SK-N-SH treated with all-trans-retinoic acid at 6 μM for 48 hours (cell line): ENCODE measurements at regions not wholly inside any gene's neighbourhood (a gene's known extent, or its start where the extent isn't known, plus 50 kb on each side); places are given as distances from the start of the nearest gene placed in this dataset.
A peak's percentile ranks its signal among the peaks of the same experiment; 100 is the strongest.
"Not testable (repeated sequence)": the region's sequence is repeated elsewhere in the genome, so short reads cannot be mapped to it uniquely, and the experiment has no call there.

Source experiments
- ATAC-seq: fragments of 200-7000 bp; cut with Tn5 transposase; 3 replicates; pipeline ENCODE4 v1.9.1; 2020; ENCODE audit warnings: mild to moderate bottlenecking, moderate library complexity
- ARNTL ChIP-seq: fragments of 450-650 bp; formaldehyde crosslinking; IDR thresholded peaks from 2 replicates; pipeline ENCODE4 v1.5.0; 2020; ENCODE audit warnings: low read depth, mild to moderate bottlenecking, moderate library complexity, borderline replicate concordance
- BACH2 ChIP-seq: fragments of 250-450 bp; sonication (Bioruptor Pico); IDR thresholded peaks from 2 replicates; pipeline ENCODE4 v1.9.0; 2021; ENCODE audit warnings: mild to moderate bottlenecking, borderline replicate concordance
- CREB5 ChIP-seq: fragments of 250-450 bp; sonication (Bioruptor Pico); IDR thresholded peaks from 2 replicates; pipeline ENCODE4 v1.5.1; 2020; ENCODE audit warnings: low read depth, mild to moderate bottlenecking, moderate library complexity
- CSDC2 ChIP-seq: fragments of 250-450 bp; sonication (Bioruptor Pico); IDR thresholded peaks from 2 replicates; pipeline ENCODE4 v1.5.0; 2020; ENCODE audit warnings: mild to moderate bottlenecking, moderate library complexity
- CSRNP3 ChIP-seq: fragments of 250-450 bp; sonication (Bioruptor Pico); IDR thresholded peaks from 2 replicates; pipeline ENCODE4 v1.5.1; 2021; ENCODE audit warnings: mild to moderate bottlenecking, moderate library complexity
- ESRRG ChIP-seq: fragments of 250-450 bp; sonication (Bioruptor Pico); IDR thresholded peaks from 2 replicates; pipeline ENCODE4 v1.6.1; 2021; ENCODE audit warnings: mild to moderate bottlenecking
- GLIS3 ChIP-seq: fragments of 250-450 bp; sonication (Bioruptor Pico); IDR thresholded peaks from 2 replicates; pipeline ENCODE4 v1.5.0; 2020; ENCODE audit warnings: mild to moderate bottlenecking, moderate library complexity
- OSR1 ChIP-seq: fragments of 250-450 bp; sonication (Bioruptor Pico); IDR thresholded peaks from 2 replicates; pipeline ENCODE4 v1.8.0; 2022; ENCODE audit warnings: moderate library complexity, mild to moderate bottlenecking, inconsistent platforms
- PATZ1 ChIP-seq: fragments of 250-450 bp; sonication (Bioruptor Pico); IDR thresholded peaks from 2 replicates; pipeline ENCODE4 v1.8.0; 2020; ENCODE audit warnings: mild to moderate bottlenecking, moderate library complexity, borderline replicate concordance
- PPARA ChIP-seq: fragments of 250-450 bp; sonication (Bioruptor Pico); IDR thresholded peaks from 2 replicates; pipeline ENCODE4 v1.5.0; 2020; ENCODE audit warnings: mild to moderate bottlenecking, borderline replicate concordance
- RARB ChIP-seq: fragments of 250-450 bp; sonication (Bioruptor Pico); IDR thresholded peaks from 2 replicates; pipeline ENCODE4 v1.8.0; 2021; ENCODE audit warnings: mild to moderate bottlenecking, moderate library complexity
- TOX ChIP-seq: fragments of 250-450 bp; sonication (Bioruptor Pico); IDR thresholded peaks from 2 replicates; pipeline ENCODE4 v1.8.0; 2021; ENCODE audit warnings: mild to moderate bottlenecking, moderate library complexity, borderline replicate concordance
- ZC3H10 ChIP-seq: fragments of 250-450 bp; sonication (Bioruptor Pico); IDR thresholded peaks from 2 replicates; pipeline ENCODE4 v1.5.1; 2021; ENCODE audit warnings: mild to moderate bottlenecking, moderate library complexity
- ZFP3 ChIP-seq: fragments of 250-450 bp; sonication (Bioruptor Pico); IDR thresholded peaks from 2 replicates; pipeline ENCODE4 v1.5.0; 2020; ENCODE audit warnings: mild to moderate bottlenecking, moderate library complexity
- ZFP30 ChIP-seq: fragments of 450-650 bp; formaldehyde crosslinking; IDR thresholded peaks from 2 replicates; pipeline ENCODE4 v1.5.0; 2022; ENCODE audit warnings: mild to moderate bottlenecking, moderate library complexity
- ZNF70 ChIP-seq: fragments of 450-650 bp; formaldehyde crosslinking; IDR thresholded peaks from 2 replicates; pipeline ENCODE4 v1.5.0; 2020; ENCODE audit warnings: mild to moderate bottlenecking, moderate library complexity
- ZNF8 ChIP-seq: fragments of 450-650 bp; formaldehyde crosslinking; IDR thresholded peaks from 2 replicates; pipeline ENCODE4 v1.5.0; 2020; ENCODE audit warnings: mild to moderate bottlenecking, moderate library complexity

- ATAC-seq: no peak
Observed at GRCh38 chr20:30892541-30893345, 364.7 kb upstream of the DEFB115 start.

GRCh38 chr20:30893346-30894314, 363.8 kb upstream of the DEFB115 start:
- ATAC-seq: peak; percentile 27

More at GRCh38 chr20:30892541-30893345, 364.7 kb upstream of the DEFB115 start:
- TF ChIP-seq CSRNP3 (CRISPR knock-in tag): no peak
- no peak for TF ChIP-seq PATZ1 (CRISPR knock-in tag)
- TF ChIP-seq GLIS3 (CRISPR knock-in tag): no peak
- no peak for TF ChIP-seq ZNF70 (CRISPR knock-in tag)
- TF ChIP-seq TOX (CRISPR knock-in tag): no peak

- peak; percentile 44; the same call in 1 of the 3 replicates for ATAC-seq
Observed at GRCh38 chr20:30894707-30895353, 362.6 kb upstream of the DEFB115 start.

- ATAC-seq: not testable (repeated sequence)
Observed at GRCh38 chr20:30895354-30895711, 362.1 kb upstream of the DEFB115 start.

- ATAC-seq: not testable (repeated sequence)
Observed at GRCh38 chr20:30899370-30900079, 357.9 kb upstream of the DEFB115 start.

- not testable (repeated sequence) for ATAC-seq
Observed at GRCh38 chr20:30900080-30900719, 357.3 kb upstream of the DEFB115 start.

GRCh38 chr20:30905231-30905630, 352.2 kb upstream of the DEFB115 start:
- not testable (repeated sequence) for ATAC-seq

- no peak for TF ChIP-seq ZFP30 (CRISPR knock-in tag)
- TF ChIP-seq ZC3H10: no peak
- no peak for TF ChIP-seq CSRNP3 (CRISPR knock-in tag)
- TF ChIP-seq RARB (CRISPR knock-in tag): no peak
- TF ChIP-seq OSR1 (CRISPR knock-in tag): no peak
- TF ChIP-seq CSDC2 (CRISPR knock-in tag): no peak
- TF ChIP-seq CREB5: no peak
- TF ChIP-seq ARNTL (CRISPR knock-in tag): no peak
- no peak for TF ChIP-seq GLIS3 (CRISPR knock-in tag)
- no peak for TF ChIP-seq ESRRG (CRISPR knock-in tag)
- no peak for TF ChIP-seq PPARA (CRISPR knock-in tag)
- TF ChIP-seq BACH2 (CRISPR knock-in tag): no peak
- TF ChIP-seq ZNF8 (CRISPR knock-in tag): no peak
- no peak for TF ChIP-seq ZFP3 (CRISPR knock-in tag)
- ATAC-seq: 0 out of 3 replicates have a peak, but pooled peaks have one; percentile 28
Observed at GRCh38 chr20:30910937-30911725, 346.3 kb upstream of the DEFB115 start.
